ENCODE measurements at regions not wholly inside any gene's neighbourhood (a gene's known extent, or its start where the extent isn't known, plus 50 kb on each side); places are given as distances from the start of the nearest gene placed in this dataset.

- Histone ChIP-seq H3K9me3 (ENCODE audit: low read length) (no peaks in the 10 kb centered on the region; the same call in 1 of the 2 replicates), H3K36me3 (ENCODE audit: low read depth, low read length) (no peaks in the 10 kb centered on the region), H3K4me1 (ENCODE audit: insufficient read depth, low read length) (no peaks in the 10 kb centered on the region), H2AFZ (ENCODE audit: low read length) (no peak overlapping the region), H3K27ac (ENCODE audit: low read length) (no peak overlapping the region), H3K27me3 (ENCODE audit: low read length) (no peaks in the 10 kb centered on the region), H4K20me1 (ENCODE audit: low read length) (no peaks in the 10 kb centered on the region), H3K4me3 (ENCODE audit: low read length) (no peak overlapping the region), H3K9me2 (replicated peaks; ENCODE audit: low read length) (no peaks in the 10 kb centered on the region), H3K4me2 (ENCODE audit: low read length) (no peak overlapping the region), H3K79me2 (ENCODE audit: low read length) (no peaks in the 10 kb centered on the region), H3F3A (ENCODE audit: low read length, unreplicated experiment) (no peaks in the 10 kb centered on the region), H3K9ac (ENCODE audit: low read length) (no peak overlapping the region)
- POLR2A ChIA-PET (ENCODE audit: unreplicated experiment) = no interaction called here
- intact Hi-C loops (cut with micrococcal nuclease) = no loop called here
- no peak for TF ChIP-seq EZH2 (IDR thresholded peaks at IDR 0.05; ENCODE audit: low read length, unreplicated experiment)
- TF ChIP-seq, protein P1, sequence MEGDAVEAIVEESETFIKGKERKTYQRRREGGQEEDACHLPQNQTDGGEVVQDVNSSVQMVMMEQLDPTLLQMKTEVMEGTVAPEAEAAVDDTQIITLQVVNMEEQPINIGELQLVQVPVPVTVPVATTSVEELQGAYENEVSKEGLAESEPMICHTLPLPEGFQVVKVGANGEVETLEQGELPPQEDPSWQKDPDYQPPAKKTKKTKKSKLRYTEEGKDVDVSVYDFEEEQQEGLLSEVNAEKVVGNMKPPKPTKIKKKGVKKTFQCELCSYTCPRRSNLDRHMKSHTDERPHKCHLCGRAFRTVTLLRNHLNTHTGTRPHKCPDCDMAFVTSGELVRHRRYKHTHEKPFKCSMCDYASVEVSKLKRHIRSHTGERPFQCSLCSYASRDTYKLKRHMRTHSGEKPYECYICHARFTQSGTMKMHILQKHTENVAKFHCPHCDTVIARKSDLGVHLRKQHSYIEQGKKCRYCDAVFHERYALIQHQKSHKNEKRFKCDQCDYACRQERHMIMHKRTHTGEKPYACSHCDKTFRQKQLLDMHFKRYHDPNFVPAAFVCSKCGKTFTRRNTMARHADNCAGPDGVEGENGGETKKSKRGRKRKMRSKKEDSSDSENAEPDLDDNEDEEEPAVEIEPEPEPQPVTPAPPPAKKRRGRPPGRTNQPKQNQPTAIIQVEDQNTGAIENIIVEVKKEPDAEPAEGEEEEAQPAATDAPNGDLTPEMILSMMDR (conservative IDR thresholded peaks at IDR 0.05; ENCODE audit: low read depth, low read length) = no peak
- TF ChIP-seq EZH2phosphoT487 (IDR thresholded peaks at IDR 0.05; ENCODE audit: borderline replicate concordance, low read length) = no peak
- ATAC-seq = no peak
- no peak for DNase-seq
- CTCF ChIA-PET = interaction anchor here (0.6 kb wide), 1 partner anchor 129 kb away, joined by 3 read pairs; no protein-coding TSS in a partner anchor
- BruUV-seq (replicated peaks) = no TSS peak
Observed at GRCh38 chr4:58075724-58076123, 965.5 kb upstream of the IGFBP7 start.

DNA sequence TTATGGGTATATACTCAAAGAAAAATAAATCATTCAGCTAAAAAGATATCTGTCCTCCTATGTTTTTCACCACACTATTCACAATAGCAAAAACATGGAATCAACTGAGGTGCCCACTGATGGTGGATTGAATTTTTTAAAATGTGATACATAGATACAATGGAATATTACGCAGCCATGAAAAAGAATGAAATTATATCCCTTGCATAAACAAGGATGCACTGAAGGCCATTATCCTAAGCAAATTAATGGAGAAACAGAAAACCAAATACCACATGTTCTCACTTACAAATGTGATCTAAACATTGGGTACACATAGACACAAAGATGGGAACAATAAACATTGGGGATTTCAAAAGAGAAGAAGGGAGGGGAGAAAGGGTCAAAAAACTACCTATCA is 964.2 kb upstream of the IGFBP7 start:
- ATAC-seq = no peak

GRCh38 chr4:58070726-58071125 is 960.5 kb upstream of the IGFBP7 start:
- no TSS peak for BruUV-seq (replicated peaks)
- no peaks in the 10 kb centered on the region for H3K27me3 ChIP-seq (ENCODE audit: low read length)
- no peak overlapping the region for H3K4me3 ChIP-seq (ENCODE audit: low read length)
- no peaks in the 10 kb centered on the region for H3K36me3 ChIP-seq (ENCODE audit: low read depth, low read length)
- no peak overlapping the region for H3K9ac ChIP-seq (ENCODE audit: low read length)
- H3K9me3 ChIP-seq (ENCODE audit: low read length) = no peaks in the 10 kb centered on the region; the same call in 1 of the 2 replicates
- H3K9me2 ChIP-seq (replicated peaks; ENCODE audit: low read length) = no peaks in the 10 kb centered on the region
- no peak overlapping the region for H2AFZ ChIP-seq (ENCODE audit: low read length)
- TF ChIP-seq, protein P1 (conservative IDR thresholded peaks at IDR 0.05; ENCODE audit: low read depth, low read length) = no peak
- no peak for TF ChIP-seq EZH2 (IDR thresholded peaks at IDR 0.05; ENCODE audit: low read length, unreplicated experiment)
- no peak for TF ChIP-seq EZH2phosphoT487 (IDR thresholded peaks at IDR 0.05; ENCODE audit: borderline replicate concordance, low read length)
- H3K4me1 ChIP-seq (ENCODE audit: insufficient read depth, low read length) = no peaks in the 10 kb centered on the region
- ChIA-PET CTCF (no interaction called here), POLR2A (ENCODE audit: unreplicated experiment) (no interaction called here)
- no peak overlapping the region for H3K27ac ChIP-seq (ENCODE audit: low read length)
- intact Hi-C loops (cut with micrococcal nuclease) = no loop called here
- no peaks in the 10 kb centered on the region for H3K79me2 ChIP-seq (ENCODE audit: low read length)
- no peaks in the 10 kb centered on the region for H3F3A ChIP-seq (ENCODE audit: low read length, unreplicated experiment)
- no peak overlapping the region for H3K4me2 ChIP-seq (ENCODE audit: low read length)
- DNase-seq (no peak), ATAC-seq (no peak)
- no peaks in the 10 kb centered on the region for H4K20me1 ChIP-seq (ENCODE audit: low read length)

More for the DNA sequence above, 964.2 kb upstream of the IGFBP7 start:
- CTCF ChIA-PET = no interaction called here
- Histone ChIP-seq H2AFZ (ENCODE audit: low read length) (no peak overlapping the region), H3K9ac (ENCODE audit: low read length) (no peak overlapping the region), H3K27me3 (ENCODE audit: low read length) (no peaks in the 10 kb centered on the region), H3K4me1 (ENCODE audit: insufficient read depth, low read length) (no peaks in the 10 kb centered on the region), H3K4me3 (ENCODE audit: low read length) (no peak overlapping the region), H3K27ac (ENCODE audit: low read length) (no peak overlapping the region), H3K36me3 (ENCODE audit: low read depth, low read length) (no peaks in the 10 kb centered on the region), H3K79me2 (ENCODE audit: low read length) (no peaks in the 10 kb centered on the region), H4K20me1 (ENCODE audit: low read length) (no peaks in the 10 kb centered on the region), H3K4me2 (ENCODE audit: low read length) (no peak overlapping the region), H3K9me2 (replicated peaks; ENCODE audit: low read length) (no peaks in the 10 kb centered on the region), H3F3A (ENCODE audit: low read length, unreplicated experiment) (no peaks in the 10 kb centered on the region), H3K9me3 (ENCODE audit: low read length) (no peaks in the 10 kb centered on the region; the same call in 1 of the 2 replicates)
- no TSS peak for BruUV-seq (replicated peaks)
- no peak for DNase-seq
- intact Hi-C loops (cut with micrococcal nuclease) = no loop called here
- POLR2A ChIA-PET (ENCODE audit: unreplicated experiment) = no interaction called here
- TF ChIP-seq EZH2 (IDR thresholded peaks at IDR 0.05; ENCODE audit: low read length, unreplicated experiment) (no peak), EZH2phosphoT487 (IDR thresholded peaks at IDR 0.05; ENCODE audit: borderline replicate concordance, low read length) (no peak)
- TF ChIP-seq, protein P1 (conservative IDR thresholded peaks at IDR 0.05; ENCODE audit: low read depth, low read length) = no peak

All from PC-3 (cell line).